ENCODE measurements at regions not wholly inside any gene's neighbourhood (a gene's known extent, or its start where the extent isn't known, plus 50 kb on each side); places are given as distances from the start of the nearest gene placed in this dataset.

DNA sequence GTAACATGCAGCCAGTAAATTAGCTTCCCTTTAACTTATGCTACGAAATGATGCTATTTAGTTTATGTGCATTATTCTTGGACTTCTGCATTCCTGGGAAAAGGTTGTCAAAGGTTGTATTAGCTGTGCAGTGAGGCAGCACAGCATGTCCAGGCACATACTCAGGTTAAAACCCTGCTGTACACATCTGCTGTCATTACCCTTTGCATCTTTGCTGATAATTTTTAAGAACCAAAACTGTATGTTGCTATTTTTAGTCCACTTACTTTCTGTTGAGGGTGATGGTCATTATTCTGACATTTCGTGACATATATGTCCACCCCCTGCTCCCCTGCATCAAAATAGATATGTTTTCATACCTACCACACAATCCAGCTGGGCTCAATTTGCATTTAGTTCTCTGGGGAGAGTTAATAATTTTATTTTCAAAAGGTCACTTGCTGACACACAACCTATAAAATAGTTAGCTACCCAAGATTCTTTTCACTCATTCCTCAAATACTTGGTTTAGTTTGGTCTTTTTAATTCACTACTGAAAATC lies 142.5 kb upstream of the SPACA1 start:
- Histone ChIP-seq H3K36me3 (ENCODE audit: control insufficient read depth in 2 of 2, extremely low read depth in 1 of 2, insufficient read depth in 2 of 2, low read length in 2 of 2) (no peaks in the 10 kb centered on the region), H4K20me1 (ENCODE audit: control insufficient read depth, extremely low read depth, insufficient read depth, low read length) (no peaks in the 10 kb centered on the region), H3K4me1 (ENCODE audit: control insufficient read depth, extremely low read depth, insufficient read depth, low read length) (peaks cover 7% of the 10 kb centered on the region), H3K9me3 (ENCODE audit: control insufficient read depth, low read depth, low read length) (no peaks in the 10 kb centered on the region), H3K79me2 (ENCODE audit: control insufficient read depth, insufficient read depth, low read length) (no peaks in the 10 kb centered on the region), H3K27ac (ENCODE audit: control insufficient read depth, insufficient read depth, low read length) (no peak overlapping the region), H3K9ac (ENCODE audit: control insufficient read depth, extremely low read depth, insufficient read depth, low read length) (no peak overlapping the region), H3K4me2 (ENCODE audit: control insufficient read depth, extremely low read depth, insufficient read depth, low read depth, low read length) (no peak overlapping the region), H3K9me1 (ENCODE audit: control insufficient read depth, extremely low read depth, insufficient read depth, low read length) (no peaks in the 10 kb centered on the region), H2AFZ (ENCODE audit: control insufficient read depth, low read length) (no peak overlapping the region), H3K4me3 (ENCODE audit: control insufficient read depth in 2 of 3, extremely low read depth in 1 of 3, insufficient read depth in 2 of 3, low read depth in 1 of 3, low read length in 3 of 3) (no peak overlapping the region), H3K27me3 (ENCODE audit: control insufficient read depth, extremely low read depth, insufficient read depth, low read length) (peaks cover 16% of the 10 kb centered on the region)
- TF ChIP-seq, protein P1, sequence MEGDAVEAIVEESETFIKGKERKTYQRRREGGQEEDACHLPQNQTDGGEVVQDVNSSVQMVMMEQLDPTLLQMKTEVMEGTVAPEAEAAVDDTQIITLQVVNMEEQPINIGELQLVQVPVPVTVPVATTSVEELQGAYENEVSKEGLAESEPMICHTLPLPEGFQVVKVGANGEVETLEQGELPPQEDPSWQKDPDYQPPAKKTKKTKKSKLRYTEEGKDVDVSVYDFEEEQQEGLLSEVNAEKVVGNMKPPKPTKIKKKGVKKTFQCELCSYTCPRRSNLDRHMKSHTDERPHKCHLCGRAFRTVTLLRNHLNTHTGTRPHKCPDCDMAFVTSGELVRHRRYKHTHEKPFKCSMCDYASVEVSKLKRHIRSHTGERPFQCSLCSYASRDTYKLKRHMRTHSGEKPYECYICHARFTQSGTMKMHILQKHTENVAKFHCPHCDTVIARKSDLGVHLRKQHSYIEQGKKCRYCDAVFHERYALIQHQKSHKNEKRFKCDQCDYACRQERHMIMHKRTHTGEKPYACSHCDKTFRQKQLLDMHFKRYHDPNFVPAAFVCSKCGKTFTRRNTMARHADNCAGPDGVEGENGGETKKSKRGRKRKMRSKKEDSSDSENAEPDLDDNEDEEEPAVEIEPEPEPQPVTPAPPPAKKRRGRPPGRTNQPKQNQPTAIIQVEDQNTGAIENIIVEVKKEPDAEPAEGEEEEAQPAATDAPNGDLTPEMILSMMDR (optimal IDR thresholded peaks at IDR 0.05 in 1 of 3, IDR thresholded peaks at IDR 0.05 in 1 of 3, conservative IDR thresholded peaks at IDR 0.05 in 1 of 3; ENCODE audit: extremely low read depth in 1 of 3, insufficient read depth in 2 of 3, low read length in 3 of 3), result no peak
- no peak for TF ChIP-seq EZH2 (IDR thresholded peaks at IDR 0.05; ENCODE audit: low read length)
- DNase-seq (ENCODE audit: low read depth, low spot score) (no peak), FAIRE-seq (peak; percentile 80)
- dilution Hi-C loops (cut with MboI; ENCODE audit: extremely low pct_ligation_motif_present, low sequenced_read_pairs), result no loop called here

DNA sequence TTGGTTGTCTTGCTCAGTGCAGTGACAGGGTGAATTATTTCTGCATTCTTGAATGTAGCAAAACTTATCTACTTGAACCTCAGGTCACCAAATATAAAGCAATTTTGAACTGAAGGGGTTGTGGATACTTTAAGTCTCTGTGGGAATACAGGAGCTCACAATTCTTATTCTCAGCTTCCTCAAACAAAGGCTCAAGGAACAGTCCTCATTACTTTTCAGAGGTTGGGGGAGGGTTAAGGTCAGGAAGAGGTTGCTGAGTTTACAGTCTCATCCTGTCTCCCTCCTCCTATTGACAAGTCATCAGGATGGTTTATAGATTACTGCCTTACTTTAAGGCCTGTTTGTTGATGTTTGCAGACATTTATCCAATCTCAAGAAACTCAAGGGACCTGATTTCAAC lies 143.6 kb upstream of the SPACA1 start:
- dilution Hi-C loops (cut with MboI; ENCODE audit: extremely low pct_ligation_motif_present, low sequenced_read_pairs), result no loop called here
- FAIRE-seq, result no peak
- H3K27me3 ChIP-seq (ENCODE audit: control insufficient read depth, extremely low read depth, insufficient read depth, low read length), result peaks cover 16% of the 10 kb centered on the region

More for the DNA sequence above, 143.6 kb upstream of the SPACA1 start:
- H3K4me1 ChIP-seq (ENCODE audit: control insufficient read depth, extremely low read depth, insufficient read depth, low read length), result peaks cover 7% of the 10 kb centered on the region
- no peaks in the 10 kb centered on the region for H3K79me2 ChIP-seq (ENCODE audit: control insufficient read depth, insufficient read depth, low read length)
- no peak overlapping the region for H3K4me2 ChIP-seq (ENCODE audit: control insufficient read depth, extremely low read depth, insufficient read depth, low read depth, low read length)
- no peaks in the 10 kb centered on the region for H4K20me1 ChIP-seq (ENCODE audit: control insufficient read depth, extremely low read depth, insufficient read depth, low read length)
- no peak overlapping the region for H2AFZ ChIP-seq (ENCODE audit: control insufficient read depth, low read length)
- no peak for DNase-seq (ENCODE audit: low read depth, low spot score)
- H3K4me3 ChIP-seq (ENCODE audit: control insufficient read depth in 2 of 3, extremely low read depth in 1 of 3, insufficient read depth in 2 of 3, low read depth in 1 of 3, low read length in 3 of 3), result no peak overlapping the region
- H3K27ac ChIP-seq (ENCODE audit: control insufficient read depth, insufficient read depth, low read length), result no peak overlapping the region
- H3K36me3 ChIP-seq (ENCODE audit: control insufficient read depth in 2 of 2, extremely low read depth in 1 of 2, insufficient read depth in 2 of 2, low read length in 2 of 2), result no peaks in the 10 kb centered on the region
- TF ChIP-seq, protein P1 (optimal IDR thresholded peaks at IDR 0.05 in 1 of 3, IDR thresholded peaks at IDR 0.05 in 1 of 3, conservative IDR thresholded peaks at IDR 0.05 in 1 of 3; ENCODE audit: extremely low read depth in 1 of 3, insufficient read depth in 2 of 3, low read length in 3 of 3), result no peak
- no peak for TF ChIP-seq EZH2 (IDR thresholded peaks at IDR 0.05; ENCODE audit: low read length)
- no peak overlapping the region for H3K9ac ChIP-seq (ENCODE audit: control insufficient read depth, extremely low read depth, insufficient read depth, low read length)
- no peaks in the 10 kb centered on the region for H3K9me3 ChIP-seq (ENCODE audit: control insufficient read depth, low read depth, low read length)
- no peaks in the 10 kb centered on the region for H3K9me1 ChIP-seq (ENCODE audit: control insufficient read depth, extremely low read depth, insufficient read depth, low read length)
